ENCODE measurements at regions not wholly inside any gene's neighbourhood (a gene's known extent, or its start where the extent isn't known, plus 50 kb on each side); places are given as distances from the start of the nearest gene placed in this dataset.
"Not testable (repeated sequence)": the region's sequence is repeated elsewhere in the genome, so short reads cannot be mapped to it uniquely, and the experiment has no call there.

GRCh38 chr10:33776419-33777070 lies 442.1 kb upstream of the NRP1 start:
- DNase-seq, result no peak

- DNase-seq, result no peak
Observed at GRCh38 chr10:33774857-33775256, 440.4 kb upstream of the NRP1 start.

GRCh38 chr10:33773886-33774480 lies 439.5 kb upstream of the NRP1 start:
- DNase-seq, result no peak

DNA sequence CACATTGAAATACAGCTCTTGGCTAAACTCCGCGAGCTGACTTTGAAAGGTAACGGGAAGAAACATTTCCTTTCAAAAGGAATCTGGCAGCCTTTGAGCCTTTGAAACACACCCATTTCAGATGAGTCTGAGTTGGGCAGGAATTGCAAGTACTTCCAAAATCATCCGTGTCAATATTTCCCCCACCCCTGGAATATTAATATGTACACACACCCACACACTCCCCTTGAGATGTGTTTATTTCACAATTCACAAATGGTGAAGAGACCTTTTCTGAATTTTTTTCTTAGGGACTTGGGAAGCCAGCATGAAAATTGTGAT lies 438.7 kb upstream of the NRP1 start:
- no peak for DNase-seq

- DNase-seq, result no peak
Observed at GRCh38 chr10:33772370-33773252, 438.1 kb upstream of the NRP1 start.

GRCh38 chr10:33771856-33772255 lies 437.4 kb upstream of the NRP1 start:
- DNase-seq, result not testable (repeated sequence)

DNA sequence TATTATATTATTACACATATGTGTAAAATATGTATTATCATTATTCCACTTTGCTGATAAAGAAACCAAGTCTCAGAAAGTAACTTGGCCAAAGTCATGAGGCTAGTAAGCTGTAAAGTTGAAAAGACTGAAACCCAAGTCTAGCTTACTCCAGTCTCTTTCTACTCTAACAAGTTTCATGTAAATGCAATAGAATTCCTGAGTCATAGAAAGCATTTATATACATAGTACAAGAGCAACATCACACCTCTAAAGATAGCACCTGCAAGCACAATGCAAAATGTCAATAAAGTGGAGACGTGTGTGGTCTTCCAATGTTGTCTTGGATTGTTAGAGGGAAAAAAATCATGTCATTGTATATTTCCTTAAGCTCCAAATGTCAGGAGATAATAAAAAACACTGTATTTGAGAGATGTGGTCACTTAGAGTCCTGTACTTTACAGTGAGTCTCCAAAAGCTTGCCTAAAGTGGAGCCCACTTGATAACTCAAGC lies 430.3 kb upstream of the NRP1 start:
- DNase-seq, result no peak

- no peak for DNase-seq
Observed at GRCh38 chr10:33760056-33760943, 425.8 kb upstream of the NRP1 start.

DNA sequence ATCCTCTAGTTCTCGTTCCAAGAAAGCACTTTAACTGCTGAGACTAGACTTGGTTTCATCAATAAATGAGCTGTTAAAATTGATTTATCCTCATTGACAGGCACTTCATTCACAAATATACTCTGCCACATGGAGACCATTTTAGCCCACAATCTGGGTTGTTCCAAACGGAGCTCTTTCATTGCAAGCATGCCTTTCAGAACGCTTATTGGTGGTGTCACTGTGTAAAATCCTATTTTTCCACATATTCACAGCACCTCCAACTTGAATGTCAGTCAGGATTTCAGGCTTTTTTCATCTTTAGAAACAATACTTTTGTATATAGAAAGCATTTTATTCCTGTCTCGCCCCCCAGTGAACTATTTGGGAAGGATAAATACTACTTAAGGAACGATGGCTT lies 424.7 kb upstream of the NRP1 start:
- no peak for DNase-seq

- DNase-seq, result no peak
Observed at GRCh38 chr10:33758299-33758698, 423.8 kb upstream of the NRP1 start.

DNA sequence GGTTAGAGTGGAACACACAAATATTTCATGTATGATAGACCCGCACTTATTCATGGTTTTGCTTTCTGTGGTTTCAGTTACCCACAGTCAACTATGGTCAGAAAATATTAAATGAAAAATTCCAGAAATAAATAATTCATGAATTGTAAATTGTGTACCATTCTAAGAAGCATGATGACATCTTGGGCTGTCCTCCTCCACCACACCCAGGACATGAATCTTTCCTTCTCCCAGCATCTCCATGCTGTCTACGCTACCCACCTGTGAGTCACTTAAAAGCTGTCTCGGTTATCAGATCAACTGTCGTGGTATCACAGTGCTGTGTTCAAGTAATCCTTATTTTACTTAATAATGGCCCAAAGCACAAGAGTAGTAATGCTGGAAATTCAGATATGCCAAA lies 419.6 kb upstream of the NRP1 start:
- no peak for DNase-seq

DNA sequence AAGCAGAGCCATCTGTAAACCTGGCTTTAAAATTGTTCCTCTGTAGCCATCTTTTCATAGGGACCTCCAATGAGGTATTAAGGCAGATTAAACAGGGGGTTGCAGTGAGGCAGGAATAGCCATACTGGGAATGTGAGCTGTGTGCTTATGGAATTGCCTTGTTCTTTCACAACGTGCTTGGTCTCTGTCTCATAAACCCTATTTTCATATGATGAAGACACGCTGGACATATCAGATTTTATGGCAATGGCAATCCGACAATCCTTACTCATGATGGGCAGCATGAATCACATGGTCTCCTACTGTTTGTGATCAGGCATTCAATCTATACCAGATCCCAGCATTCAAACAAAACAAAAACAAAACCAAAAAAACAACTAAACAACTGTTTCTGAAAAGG lies 418.9 kb upstream of the NRP1 start:
- no peak for DNase-seq

GRCh38 chr10:33749790-33750189 lies 415.3 kb upstream of the NRP1 start:
- no peak for DNase-seq

DNA sequence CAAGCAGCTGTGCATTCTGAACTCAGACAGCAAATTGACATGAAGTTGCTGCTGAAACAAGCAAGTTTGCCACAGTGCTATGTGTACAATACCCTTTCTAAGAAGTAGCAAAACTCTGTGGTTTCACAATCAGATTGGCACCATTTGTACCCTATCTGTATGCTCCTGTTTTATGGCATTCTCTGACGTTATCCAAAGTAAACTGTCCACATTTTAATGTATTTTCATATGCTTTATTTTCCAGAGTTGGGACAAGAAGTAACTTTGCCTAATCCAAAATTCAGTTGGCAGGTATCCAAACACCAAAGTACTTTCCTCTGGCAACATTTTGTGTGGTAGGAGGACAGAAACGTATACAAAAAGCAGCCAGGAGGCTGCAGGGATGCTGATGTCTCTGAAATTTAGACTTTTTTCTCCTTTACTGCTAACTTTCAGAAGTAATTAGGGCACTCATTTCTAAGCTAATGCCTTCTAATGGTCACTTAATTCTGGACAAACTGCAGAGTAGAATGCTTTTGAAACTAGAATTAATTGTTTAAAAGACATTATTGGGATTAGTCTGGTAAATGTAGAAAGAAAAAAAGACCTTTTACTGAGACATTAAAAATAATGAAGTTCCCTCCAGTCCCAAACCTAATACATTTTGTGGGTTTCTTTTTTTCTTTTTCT lies 414.7 kb upstream of the NRP1 start:
- DNase-seq, result no peak

- no peak for DNase-seq
Observed at GRCh38 chr10:33746836-33747268, 412.4 kb upstream of the NRP1 start.

DNA sequence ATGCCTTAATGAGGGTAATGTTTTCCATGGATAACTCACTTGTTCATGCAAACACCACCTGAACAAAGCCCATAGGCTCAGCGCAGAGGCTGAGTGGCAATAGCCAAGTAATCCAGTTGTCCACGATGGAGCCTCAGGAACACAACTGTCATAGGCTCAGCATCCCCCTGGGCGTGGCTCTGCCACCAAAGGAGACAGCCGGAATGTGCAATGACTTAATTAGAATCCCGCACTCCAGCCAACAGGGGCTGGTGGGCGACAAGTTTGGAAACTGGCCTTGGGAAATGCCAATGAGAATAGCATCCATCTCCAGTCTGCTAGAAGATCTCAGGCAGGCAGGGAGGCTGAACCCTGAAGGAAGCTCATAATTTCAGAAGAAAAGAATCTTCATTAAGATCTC lies 411.7 kb upstream of the NRP1 start:
- no peak for DNase-seq

- no peak for DNase-seq
Observed at GRCh38 chr10:33743429-33743857, 409.0 kb upstream of the NRP1 start.

DNA sequence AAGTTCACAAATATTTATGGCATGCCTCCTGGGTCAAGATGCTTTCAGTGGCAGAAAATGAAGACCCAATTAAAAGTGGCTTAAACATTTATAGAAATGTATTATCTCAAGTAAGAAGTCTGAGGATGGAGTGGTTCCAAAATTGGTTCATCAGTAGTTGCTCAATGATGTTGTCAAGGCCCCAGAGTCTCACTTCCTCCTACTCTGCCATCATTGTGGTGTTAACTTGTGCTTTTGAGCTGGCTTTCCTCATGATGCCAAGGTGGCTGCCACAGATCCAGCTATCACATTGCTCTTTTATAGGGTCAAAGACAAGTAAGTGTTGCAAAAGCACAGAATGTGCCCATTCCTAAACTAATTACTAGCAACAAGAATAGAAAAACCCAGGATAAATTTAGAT lies 404.6 kb upstream of the NRP1 start:
- DNase-seq, result no peak

DNA sequence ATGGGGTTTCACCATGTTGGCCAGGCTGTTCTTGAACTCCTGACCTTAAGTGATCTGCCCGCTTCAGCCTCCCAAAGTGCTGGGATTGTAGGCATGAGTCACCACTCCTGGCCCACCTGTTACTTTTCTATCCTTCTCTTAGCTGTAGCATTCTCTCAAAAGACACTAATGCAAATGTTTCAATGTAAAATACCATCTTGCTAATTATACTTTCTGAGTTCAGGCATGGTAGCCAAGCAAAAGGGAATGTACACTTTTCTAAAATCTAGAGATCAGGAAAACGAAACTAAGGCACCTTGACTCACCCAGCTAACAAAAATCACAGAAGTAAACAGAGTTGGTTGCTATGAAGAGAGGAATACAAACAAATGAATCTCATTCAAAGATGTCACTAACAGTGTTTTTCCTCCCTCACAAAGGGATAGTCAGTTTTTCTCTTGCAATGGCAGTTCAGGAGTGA lies 401.0 kb upstream of the NRP1 start:
- DNase-seq, result no peak

GRCh38 chr10:33734393-33735155 lies 400.1 kb upstream of the NRP1 start:
- DNase-seq, result no peak

- DNase-seq, result no peak
Observed at GRCh38 chr10:33733058-33733457, 398.6 kb upstream of the NRP1 start.
